Upper lobe of left lung (tissue), 4 donors: ENCODE measurements at regions not wholly inside any gene's neighbourhood (a gene's known extent, or its start where the extent isn't known, plus 50 kb on each side); places are given as distances from the start of the nearest gene placed in this dataset.

Experiments used
- EP300 ChIP-seq, 4 donors: sonication (generic); formaldehyde crosslinking; IDR thresholded peaks; one replicate each; pipeline ENCODE4 v1.5.1; 2017; ENCODE audit warnings: antibody characterized with exemption in 4 of 4, control low read depth in 2 of 4
- POLR2A ChIP-seq, 4 donors: fragments of 450-650 bp; IDR thresholded peaks; one replicate each; pipeline ENCODE4 v1.5.1; 2016 to 2017; ENCODE audit warnings: antibody characterized with exemption in 4 of 4, mild to moderate bottlenecking in 2 of 4
- TF ChIP-seq, protein P1 (sequence below), 6 experiments: fragments of 450-650 bp in 4 of 6; fragments of 200-600 bp in 2 of 6; sonication (generic) in 2 of 6; IDR thresholded peaks; one replicate each; pipeline ENCODE4 v1.5.1; 2016 to 2019; ENCODE audit warnings: antibody characterized with exemption in 6 of 6

- TF ChIP-seq, protein P1, sequence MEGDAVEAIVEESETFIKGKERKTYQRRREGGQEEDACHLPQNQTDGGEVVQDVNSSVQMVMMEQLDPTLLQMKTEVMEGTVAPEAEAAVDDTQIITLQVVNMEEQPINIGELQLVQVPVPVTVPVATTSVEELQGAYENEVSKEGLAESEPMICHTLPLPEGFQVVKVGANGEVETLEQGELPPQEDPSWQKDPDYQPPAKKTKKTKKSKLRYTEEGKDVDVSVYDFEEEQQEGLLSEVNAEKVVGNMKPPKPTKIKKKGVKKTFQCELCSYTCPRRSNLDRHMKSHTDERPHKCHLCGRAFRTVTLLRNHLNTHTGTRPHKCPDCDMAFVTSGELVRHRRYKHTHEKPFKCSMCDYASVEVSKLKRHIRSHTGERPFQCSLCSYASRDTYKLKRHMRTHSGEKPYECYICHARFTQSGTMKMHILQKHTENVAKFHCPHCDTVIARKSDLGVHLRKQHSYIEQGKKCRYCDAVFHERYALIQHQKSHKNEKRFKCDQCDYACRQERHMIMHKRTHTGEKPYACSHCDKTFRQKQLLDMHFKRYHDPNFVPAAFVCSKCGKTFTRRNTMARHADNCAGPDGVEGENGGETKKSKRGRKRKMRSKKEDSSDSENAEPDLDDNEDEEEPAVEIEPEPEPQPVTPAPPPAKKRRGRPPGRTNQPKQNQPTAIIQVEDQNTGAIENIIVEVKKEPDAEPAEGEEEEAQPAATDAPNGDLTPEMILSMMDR (IDR thresholded peaks at IDR 0.05) = no peak
- no peak for TF ChIP-seq EP300 (IDR thresholded peaks at IDR 0.05)
- no peak for TF ChIP-seq POLR2A (IDR thresholded peaks at IDR 0.05)
These were observed 319.8 kb downstream of the FBXO15 start for GRCh38 chr18:73827801-73828200.
